ENCODE measurements at regions not wholly inside any gene's neighbourhood (a gene's known extent, or its start where the extent isn't known, plus 50 kb on each side); places are given as distances from the start of the nearest gene placed in this dataset.

DNA sequence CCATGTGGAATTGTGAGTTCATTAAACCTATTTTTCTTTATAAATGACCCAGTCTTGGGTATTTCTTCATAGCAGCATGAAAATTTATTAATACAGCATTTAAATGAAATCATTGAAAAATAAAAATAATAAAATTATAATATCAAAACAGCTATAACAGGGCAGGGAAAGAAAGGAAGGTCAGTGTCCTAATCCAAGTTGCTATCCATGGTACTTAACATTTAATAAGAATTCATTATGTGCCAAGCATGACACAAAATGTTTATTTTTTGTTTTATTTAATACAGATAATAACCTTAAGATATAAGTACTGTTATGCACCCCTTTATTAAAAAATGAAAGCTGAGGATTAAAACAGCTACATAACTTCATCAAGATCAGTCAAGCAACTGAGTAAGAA lies 838.4 kb downstream of the RAB28 start:
- TF ChIP-seq YY1 (IDR thresholded peaks at IDR 0.05; ENCODE audit: insufficient read depth, insufficient read length), result no peak
- no peak for TF ChIP-seq ZNF274 (IDR thresholded peaks at IDR 0.05; ENCODE audit: low read depth, low read length)
- TF ChIP-seq SUZ12 (IDR thresholded peaks at IDR 0.05; ENCODE audit: extremely low read depth, insufficient read depth, insufficient read length), result no peak

Data from NT2/D1 (cell line).